D721Med (cell line): ENCODE measurements at regions not wholly inside any gene's neighbourhood (a gene's known extent, or its start where the extent isn't known, plus 50 kb on each side); places are given as distances from the start of the nearest gene placed in this dataset.

Source experiments
- DNase-seq: peaks from one replicate; pipeline ENCODE4 v3.0.0; 2011; ENCODE audit warnings: low spot score; ENCODE audit not compliant: insufficient read length
- FAIRE-seq: peaks from 2 replicates; lab custom pipeline; 2011; peaks lifted over from hg19 to GRCh38; lab: Jason Lieb, UNC
- TF ChIP-seq, protein P1 (sequence below): IDR thresholded peaks from 2 replicates; pipeline ENCODE4 v1.5.1; 2012; ENCODE audit warnings: mild to moderate bottlenecking, control low read depth; ENCODE audit not compliant: insufficient read depth; ENCODE audit errors: missing control alignments

DNA sequence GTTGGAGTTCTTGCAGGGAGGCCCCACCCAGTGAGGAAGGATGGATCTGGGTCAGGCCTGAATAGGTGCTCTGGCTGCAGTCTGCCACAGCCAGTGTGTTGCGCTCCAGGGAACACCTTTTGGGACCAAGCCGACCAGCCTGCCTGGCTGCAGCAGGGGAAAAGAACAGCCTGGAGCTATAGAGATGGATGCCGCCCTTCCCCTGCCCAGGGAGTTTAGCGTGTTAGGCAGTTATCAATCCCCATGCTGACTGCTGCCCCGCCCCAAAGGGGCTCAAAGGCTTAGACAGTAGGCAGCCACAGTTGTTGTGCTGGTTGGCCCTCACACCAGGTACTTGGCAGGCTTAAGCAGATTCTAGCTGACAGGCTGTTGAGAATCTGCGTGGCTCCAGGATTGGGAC is 153.4 kb upstream of the ADAMTS19 start:
- DNase-seq: no peak
- TF ChIP-seq, protein P1, sequence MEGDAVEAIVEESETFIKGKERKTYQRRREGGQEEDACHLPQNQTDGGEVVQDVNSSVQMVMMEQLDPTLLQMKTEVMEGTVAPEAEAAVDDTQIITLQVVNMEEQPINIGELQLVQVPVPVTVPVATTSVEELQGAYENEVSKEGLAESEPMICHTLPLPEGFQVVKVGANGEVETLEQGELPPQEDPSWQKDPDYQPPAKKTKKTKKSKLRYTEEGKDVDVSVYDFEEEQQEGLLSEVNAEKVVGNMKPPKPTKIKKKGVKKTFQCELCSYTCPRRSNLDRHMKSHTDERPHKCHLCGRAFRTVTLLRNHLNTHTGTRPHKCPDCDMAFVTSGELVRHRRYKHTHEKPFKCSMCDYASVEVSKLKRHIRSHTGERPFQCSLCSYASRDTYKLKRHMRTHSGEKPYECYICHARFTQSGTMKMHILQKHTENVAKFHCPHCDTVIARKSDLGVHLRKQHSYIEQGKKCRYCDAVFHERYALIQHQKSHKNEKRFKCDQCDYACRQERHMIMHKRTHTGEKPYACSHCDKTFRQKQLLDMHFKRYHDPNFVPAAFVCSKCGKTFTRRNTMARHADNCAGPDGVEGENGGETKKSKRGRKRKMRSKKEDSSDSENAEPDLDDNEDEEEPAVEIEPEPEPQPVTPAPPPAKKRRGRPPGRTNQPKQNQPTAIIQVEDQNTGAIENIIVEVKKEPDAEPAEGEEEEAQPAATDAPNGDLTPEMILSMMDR: no peak
- no peak for FAIRE-seq

DNA sequence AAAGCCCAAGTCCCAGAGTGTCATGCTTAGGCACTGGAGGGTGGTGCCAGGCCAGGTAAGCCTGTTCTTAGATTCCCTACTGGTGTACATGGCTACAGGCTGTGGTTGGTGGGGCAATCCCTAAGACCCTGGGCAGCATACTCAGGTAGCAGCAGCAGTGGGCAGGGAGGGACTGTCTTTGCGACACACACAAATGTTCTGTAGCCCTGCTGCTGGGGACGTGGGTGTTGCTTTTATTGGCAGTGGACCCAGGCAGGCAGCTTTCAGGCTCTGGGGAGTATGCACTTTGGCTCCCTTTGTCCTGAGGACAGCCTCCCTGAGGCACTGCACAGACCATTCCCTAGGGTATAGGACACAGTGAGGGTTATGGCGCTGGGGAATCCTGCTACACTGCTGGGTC is 137.1 kb upstream of the ADAMTS19 start:
- TF ChIP-seq, protein P1: no peak
- DNase-seq (no peak), FAIRE-seq (no peak)

DNA sequence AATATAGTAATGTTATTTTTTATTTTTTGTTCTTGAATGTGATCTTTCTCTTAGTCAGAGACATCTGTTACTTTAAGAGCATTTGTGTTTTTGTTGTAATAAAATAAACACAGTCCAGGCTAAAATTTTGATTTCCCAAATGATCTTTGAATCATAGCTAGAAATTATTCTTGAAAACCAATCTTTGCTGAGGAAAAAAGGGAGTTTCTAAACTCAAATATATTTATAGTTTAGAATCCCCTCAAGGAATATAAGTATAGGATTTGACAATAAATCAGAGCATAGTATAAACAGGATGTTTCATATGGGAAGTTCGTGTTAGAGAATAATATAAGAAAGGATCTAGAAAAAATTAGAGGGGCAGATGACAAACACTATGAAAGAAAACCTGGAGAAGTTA is 118.8 kb upstream of the ADAMTS19 start:
- no peak for FAIRE-seq
- TF ChIP-seq, protein P1: no peak

DNA sequence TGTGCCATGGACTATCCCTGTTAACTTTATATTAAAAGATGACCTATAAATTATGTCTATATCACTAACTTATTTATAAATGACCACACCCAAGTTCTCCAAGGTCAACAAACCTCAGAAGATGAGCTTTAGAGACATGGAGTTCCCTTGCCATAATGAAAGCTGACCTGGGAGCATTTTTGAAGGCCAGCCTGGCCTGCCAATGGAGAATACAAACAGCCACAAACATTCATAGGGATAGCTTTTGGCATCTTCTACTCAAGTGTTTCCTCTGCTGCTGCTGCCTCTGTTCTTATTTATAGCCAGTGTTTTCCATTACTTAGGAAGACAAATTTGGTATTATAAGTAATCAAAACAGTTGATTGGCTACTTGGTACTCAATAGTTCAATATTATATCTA is 117.3 kb upstream of the ADAMTS19 start:
- TF ChIP-seq, protein P1: no peak
- DNase-seq (no peak), FAIRE-seq (no peak)

More for the DNA sequence above, 118.8 kb upstream of the ADAMTS19 start:
- DNase-seq: no peak

DNA sequence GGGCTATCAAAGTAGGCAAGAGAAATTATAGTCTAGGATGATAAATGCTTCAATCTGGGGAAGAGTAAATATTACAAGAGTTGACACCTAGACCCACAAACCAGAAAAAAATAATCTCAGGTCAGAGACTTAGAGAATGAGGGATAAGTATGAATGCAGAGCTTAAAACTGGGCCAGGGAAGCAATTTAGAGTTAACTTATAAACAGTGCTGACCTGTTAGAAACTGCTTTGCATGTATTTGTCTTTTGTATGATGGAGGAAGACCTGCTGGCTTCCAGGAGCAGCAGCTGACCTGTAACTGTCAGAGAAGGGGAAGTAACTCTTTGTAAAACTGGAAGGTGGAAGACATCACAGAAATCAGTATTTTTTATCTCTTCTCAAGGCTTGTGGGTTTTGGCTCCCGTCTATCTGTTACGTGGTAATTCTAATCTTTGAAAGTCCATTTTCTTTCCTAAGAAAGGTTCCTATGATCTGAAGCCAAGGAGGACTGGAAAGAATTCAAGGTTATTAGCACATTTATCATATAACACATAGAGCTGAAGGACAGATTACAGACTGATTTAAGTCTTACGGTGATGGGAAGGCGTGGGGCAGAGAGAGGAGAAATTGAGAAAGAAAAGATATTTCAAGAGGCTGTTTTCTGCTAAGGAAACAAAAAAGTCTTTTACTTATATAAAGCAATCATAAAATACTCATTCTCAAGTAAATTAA is 114.7 kb upstream of the ADAMTS19 start:
- TF ChIP-seq, protein P1: no peak
- DNase-seq (no peak), FAIRE-seq (no peak)

DNA sequence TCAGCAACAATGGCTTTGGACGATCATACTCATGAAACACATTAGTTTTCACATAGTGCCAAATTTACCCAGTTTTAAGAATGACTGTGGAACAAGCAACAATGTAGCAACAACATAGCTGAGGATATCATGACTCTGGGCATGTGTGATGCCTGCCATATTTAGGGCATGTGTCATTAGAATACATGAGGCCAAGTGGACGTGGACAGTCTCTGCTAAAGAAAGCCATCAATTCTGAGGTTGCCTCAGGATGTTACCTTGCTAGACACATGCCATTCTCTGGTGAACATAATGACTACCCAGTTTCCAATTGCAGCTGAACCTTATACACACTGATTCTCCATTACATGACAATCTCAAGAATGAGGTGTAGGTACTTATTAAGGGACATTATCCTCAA is 103.3 kb upstream of the ADAMTS19 start:
- TF ChIP-seq, protein P1: no peak
- DNase-seq (no peak), FAIRE-seq (no peak)

DNA sequence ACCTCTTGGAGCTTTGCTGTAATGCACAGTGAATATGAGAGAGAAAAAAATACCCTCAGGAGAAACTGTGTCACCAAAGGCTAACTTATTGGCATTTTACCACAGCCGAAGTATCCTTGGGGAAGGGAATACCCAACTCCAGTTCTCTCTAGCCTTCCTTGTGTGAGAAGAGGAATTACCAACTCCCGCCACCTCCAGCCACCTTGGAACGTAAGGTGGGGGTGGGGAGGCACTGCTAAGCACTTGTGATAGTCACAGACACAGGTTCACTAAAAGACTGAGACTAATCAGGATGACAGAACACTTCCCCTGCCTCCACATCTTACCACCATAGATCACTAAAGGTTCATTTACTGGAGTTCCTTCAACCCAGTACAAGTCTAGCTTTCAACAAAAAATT is 102.0 kb upstream of the ADAMTS19 start:
- TF ChIP-seq, protein P1: no peak
- DNase-seq (no peak), FAIRE-seq (no peak)
